ENCODE measurements at regions not wholly inside any gene's neighbourhood (a gene's known extent, or its start where the extent isn't known, plus 50 kb on each side); places are given as distances from the start of the nearest gene placed in this dataset.

- TF ChIP-seq EZH2 (IDR thresholded peaks at IDR 0.05; ENCODE audit: low read depth, unreplicated experiment) = no peak
- TF ChIP-seq CTCF (conservative IDR thresholded peaks at IDR 0.05; ENCODE audit: low read depth in 2 of 2) = no peak
- TF ChIP-seq EZH2phosphoT487 (IDR thresholded peaks at IDR 0.05; ENCODE audit: unreplicated experiment) = no peak
- no peak for TF ChIP-seq POLR2AphosphoS5 (IDR thresholded peaks at IDR 0.05; ENCODE audit: low read depth)
- no peak for TF ChIP-seq REST (IDR thresholded peaks at IDR 0.05; ENCODE audit: unreplicated experiment)
- no peak for TF ChIP-seq ZNF114 (CRISPR knock-in tag; IDR thresholded peaks at IDR 0.05)
- no peak for TF ChIP-seq CREB1 (CRISPR knock-in tag; IDR thresholded peaks at IDR 0.05; ENCODE audit: low read depth)
- TF ChIP-seq ZNF331 (CRISPR knock-in tag; IDR thresholded peaks at IDR 0.05; ENCODE audit: low read depth) = no peak
- no peak for TF ChIP-seq ZNF462 (CRISPR knock-in tag; IDR thresholded peaks at IDR 0.05)
- TF ChIP-seq ETS1 (IDR thresholded peaks at IDR 0.05) = no peak
- TF ChIP-seq JUNB (IDR thresholded peaks at IDR 0.05; ENCODE audit: unreplicated experiment) = no peak
Measured at GRCh38 chr15:91358405-91358804, 258.3 kb downstream of the SV2B start.
